ENCODE measurements at regions not wholly inside any gene's neighbourhood (a gene's known extent, or its start where the extent isn't known, plus 50 kb on each side); places are given as distances from the start of the nearest gene placed in this dataset.
"Not testable (repeated sequence)": the region's sequence is repeated elsewhere in the genome, so short reads cannot be mapped to it uniquely, and the experiment has no call there.

DNA sequence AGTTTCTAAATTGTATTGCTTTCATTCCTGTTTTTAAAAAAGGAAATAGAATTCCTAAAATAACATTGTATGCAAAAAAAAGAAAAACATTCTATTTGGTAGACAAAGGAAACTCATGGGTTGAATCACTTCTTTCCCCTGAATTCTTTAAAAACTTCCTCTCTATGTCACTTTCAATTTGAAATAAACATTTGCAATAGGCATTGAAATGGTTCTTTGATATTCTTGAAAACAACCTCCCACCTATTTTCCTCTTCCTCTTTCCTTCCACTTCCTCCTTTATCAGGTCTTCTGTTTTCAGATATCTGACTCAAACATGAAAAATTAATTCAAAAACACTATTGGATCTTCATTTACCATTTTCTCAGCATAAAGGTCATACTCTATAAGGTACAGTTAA lies 442.0 kb upstream of the MEF2C start:
- no peak for DNase-seq (ENCODE audit: low read depth in 3 of 3, low spot score in 2 of 3)

DNA sequence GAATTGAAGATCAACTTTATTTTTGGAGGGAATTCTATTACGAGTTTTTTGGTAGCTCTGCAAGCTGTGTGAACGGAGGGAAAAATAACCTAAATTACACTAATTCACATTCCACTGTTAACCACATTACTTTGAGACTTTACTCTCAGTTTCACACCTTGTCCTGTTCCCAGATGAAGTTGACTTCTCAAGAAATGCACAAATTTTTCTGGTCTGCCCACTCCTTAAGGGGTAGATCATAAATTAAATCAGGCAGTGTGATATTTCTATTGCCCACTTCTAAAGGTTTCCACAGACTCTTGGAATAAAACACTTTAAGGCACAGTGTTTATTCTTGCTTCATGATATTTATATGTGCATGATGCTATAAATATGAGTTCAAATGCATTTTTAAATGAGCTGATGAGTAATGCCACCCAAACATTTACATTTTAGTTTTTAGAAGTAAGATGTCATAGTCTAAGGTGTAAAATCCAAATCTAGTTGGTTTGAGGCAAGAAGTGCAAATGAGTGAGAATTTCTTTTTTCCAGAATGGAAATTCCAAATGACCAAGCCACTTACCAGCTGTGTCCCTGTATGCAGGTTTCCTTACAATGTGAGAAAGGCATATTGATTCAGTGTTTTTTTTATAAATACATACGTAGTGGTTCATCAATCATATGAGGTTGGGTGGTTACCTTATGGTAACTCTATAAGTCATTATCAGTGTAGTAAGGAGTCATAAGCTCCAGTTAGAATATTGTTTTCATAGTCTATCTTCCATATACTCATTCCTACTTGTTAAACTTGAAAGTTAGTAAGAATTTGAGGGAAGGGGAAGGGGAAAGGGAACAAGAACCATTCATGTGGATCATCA lies 437.7 kb upstream of the MEF2C start:
- DNase-seq (ENCODE audit: low read depth in 3 of 3, low spot score in 2 of 3) = no peak

- DNase-seq (ENCODE audit: low read depth in 3 of 3, low spot score in 2 of 3) = not testable (repeated sequence)
These were observed 434.9 kb upstream of the MEF2C start for GRCh38 chr5:89317838-89318237.

DNA sequence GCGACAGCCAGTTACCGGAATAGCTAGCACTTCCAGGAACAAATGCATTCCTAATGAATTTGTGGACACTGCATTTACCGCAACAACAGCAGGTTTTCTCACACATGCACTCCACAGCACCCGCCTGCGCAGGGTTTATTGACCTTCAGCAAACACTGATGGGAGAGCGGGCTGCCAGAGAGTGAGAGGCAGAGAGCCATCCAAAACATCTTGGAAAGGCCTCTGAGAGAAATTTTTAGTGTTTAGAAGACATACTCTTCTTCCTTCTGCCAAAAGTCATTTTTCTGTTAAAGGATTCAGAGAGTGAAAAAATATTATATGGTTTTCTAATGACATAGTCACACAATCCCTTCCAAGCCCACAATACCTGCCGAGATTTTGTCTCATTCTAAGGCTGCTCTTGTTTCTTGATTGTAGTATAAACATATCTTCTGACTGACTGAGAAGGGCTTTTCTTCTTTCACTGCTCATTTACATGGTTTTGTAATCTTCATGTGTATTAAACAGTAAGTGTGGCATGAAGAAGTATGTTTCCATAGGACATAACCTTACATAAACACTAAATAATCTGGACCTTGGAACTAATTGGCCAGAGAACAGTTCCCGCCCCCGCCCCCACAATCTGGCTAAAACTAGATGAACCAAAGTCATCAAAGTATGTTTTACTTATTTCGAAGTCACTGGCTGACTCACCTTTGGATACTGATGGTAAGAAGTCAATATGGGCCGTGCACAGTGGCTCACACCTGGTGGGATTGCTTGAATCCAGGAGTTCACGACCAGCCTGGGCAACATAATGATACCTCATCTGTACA lies 432.5 kb upstream of the MEF2C start:
- no peak for DNase-seq (ENCODE audit: low read depth in 3 of 3, low spot score in 2 of 3)

- DNase-seq (ENCODE audit: low read depth in 3 of 3, low spot score in 2 of 3) = no peak
These were observed 431.0 kb upstream of the MEF2C start for GRCh38 chr5:89313804-89314588.

GRCh38 chr5:89313044-89313443 lies 430.1 kb upstream of the MEF2C start:
- no peak for DNase-seq (ENCODE audit: low read depth in 3 of 3, low spot score in 2 of 3)

GRCh38 chr5:89309268-89309667 lies 426.3 kb upstream of the MEF2C start:
- DNase-seq (ENCODE audit: low read depth in 3 of 3, low spot score in 2 of 3) = no peak

DNA sequence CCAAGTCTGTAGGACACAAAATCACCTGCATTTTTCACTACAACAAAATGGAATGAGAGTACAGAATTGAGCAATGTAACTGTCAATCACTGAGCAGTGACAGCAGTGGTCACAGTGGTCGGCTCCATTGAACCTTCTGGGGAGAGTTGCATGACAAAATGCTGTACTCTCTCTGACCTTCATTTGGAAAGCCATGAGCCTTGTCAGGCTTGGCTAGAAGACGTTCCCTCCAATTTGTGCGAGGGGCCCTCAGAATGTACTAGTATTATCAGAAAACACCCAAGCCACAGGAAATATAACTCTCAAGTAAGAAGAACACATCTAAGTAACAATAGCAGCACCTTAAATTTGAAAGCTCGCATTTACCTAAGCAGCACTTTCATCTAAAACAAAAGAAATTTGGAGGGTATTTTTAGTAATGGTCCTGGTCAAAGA lies 425.6 kb upstream of the MEF2C start:
- DNase-seq (ENCODE audit: low read depth in 3 of 3, low spot score in 2 of 3) = no peak

GRCh38 chr5:89307972-89308371 lies 425.0 kb upstream of the MEF2C start:
- no peak for DNase-seq (ENCODE audit: low read depth in 3 of 3, low spot score in 2 of 3)

GRCh38 chr5:89307141-89307540 lies 424.2 kb upstream of the MEF2C start:
- DNase-seq (ENCODE audit: low read depth in 3 of 3, low spot score in 2 of 3) = not testable (repeated sequence)

- DNase-seq (ENCODE audit: low read depth in 3 of 3, low spot score in 2 of 3) = no peak
These were observed 420.1 kb upstream of the MEF2C start for GRCh38 chr5:89303033-89303480.

- DNase-seq (ENCODE audit: low read depth in 3 of 3, low spot score in 2 of 3) = no peak
These were observed 419.3 kb upstream of the MEF2C start for GRCh38 chr5:89302102-89302891.

DNA sequence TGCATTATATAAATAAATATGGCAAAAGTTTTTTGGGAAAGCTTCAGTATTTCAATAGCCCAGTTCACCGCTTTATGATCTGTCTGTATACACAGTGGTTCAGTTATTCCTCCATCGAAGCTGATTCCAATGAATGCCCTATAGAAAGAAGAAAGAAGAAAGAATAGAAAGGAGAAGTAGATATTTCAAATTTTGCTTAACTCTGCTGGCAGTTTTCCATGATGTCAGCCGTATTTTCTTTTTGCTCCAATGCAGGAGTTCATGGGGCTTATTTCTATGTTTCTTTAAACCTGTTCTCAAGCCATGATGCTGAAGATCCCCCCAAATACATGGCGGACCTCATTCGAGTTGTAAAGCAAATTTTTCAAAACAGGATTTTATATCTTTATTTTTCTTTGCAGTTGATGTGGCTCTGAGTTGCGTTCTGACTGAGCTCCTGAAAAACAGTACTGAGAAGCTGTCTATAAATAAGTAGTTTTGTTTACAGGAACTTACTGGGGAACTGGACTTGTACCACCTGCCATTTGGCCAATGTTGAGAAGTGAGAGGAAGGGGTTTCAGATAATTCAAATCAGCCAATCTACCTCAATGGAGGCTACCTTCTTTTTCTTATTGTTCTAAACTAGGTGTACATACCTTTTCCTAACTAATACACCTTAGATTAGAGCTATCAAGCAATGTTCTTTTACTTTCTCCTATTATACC lies 418.5 kb upstream of the MEF2C start:
- DNase-seq (ENCODE audit: low read depth in 3 of 3, low spot score in 2 of 3) = no peak

GRCh38 chr5:89300426-89300970 lies 417.5 kb upstream of the MEF2C start:
- no peak for DNase-seq (ENCODE audit: low read depth in 3 of 3, low spot score in 2 of 3)

- no peak for DNase-seq (ENCODE audit: low read depth in 3 of 3, low spot score in 2 of 3)
These were observed 417.0 kb upstream of the MEF2C start for GRCh38 chr5:89299998-89300397.

DNA sequence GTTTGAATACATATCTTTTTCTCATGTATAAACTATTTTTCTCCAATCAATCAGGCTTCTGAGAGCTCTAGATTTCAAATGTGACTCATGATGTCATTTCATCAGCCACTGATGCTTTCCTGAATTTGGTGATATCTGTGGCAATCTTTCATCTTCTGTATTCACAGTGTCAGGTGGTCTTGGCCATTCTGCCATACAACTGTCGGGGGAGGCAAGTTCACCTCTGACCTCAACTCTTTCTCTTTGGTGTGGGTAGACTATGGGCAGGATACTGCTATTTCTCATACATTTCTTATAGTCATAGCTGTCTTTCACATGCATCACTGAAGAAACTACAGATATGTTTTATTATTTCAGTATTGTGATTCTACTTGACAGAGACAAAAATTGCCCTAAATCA lies 414.1 kb upstream of the MEF2C start:
- no peak for DNase-seq (ENCODE audit: low read depth in 3 of 3, low spot score in 2 of 3)

DNA sequence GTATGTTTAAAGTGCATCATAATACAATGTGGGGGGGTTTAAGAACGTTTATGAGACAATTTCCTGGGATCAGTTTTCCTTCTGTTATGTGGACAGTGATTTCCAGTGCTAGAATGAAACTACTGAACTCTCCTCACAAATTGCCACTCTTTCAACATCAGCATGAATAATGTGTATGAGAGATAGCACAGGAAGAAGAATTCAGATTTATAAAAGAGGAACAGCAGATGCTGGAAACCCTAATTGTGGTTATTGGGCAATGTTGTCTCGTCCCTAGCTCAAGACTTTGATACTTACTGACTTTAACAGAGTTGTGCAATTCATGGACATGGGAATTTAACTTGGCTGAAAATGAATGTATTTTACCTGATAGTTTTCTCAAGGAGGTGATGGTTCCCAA lies 410.8 kb upstream of the MEF2C start:
- no peak for DNase-seq (ENCODE audit: low read depth in 3 of 3, low spot score in 2 of 3)

DNA sequence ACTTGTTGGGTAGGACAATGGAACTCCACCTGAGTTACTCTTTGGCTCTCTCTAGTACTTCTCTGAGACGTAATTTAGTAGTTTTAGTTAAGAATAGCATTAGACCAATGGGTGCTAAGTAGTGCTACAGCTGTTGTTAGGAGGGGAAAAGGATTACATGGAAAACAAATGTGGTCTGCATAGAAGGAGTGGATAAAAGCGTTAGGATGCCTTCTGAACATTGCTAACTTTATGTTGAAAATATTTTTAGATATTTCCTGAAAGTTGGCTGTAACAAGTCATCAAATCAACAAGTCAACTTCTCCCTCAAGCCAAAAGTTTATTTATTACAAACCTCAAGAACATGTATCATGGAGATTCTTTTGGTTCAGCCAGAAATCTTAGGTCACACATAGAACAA lies 409.5 kb upstream of the MEF2C start:
- no peak for DNase-seq (ENCODE audit: low read depth in 3 of 3, low spot score in 2 of 3)

- DNase-seq (ENCODE audit: low read depth in 3 of 3, low spot score in 2 of 3) = no peak
These were observed 406.6 kb upstream of the MEF2C start for GRCh38 chr5:89289604-89290003.
